ENCODE measurements at regions not wholly inside any gene's neighbourhood (a gene's known extent, or its start where the extent isn't known, plus 50 kb on each side); places are given as distances from the start of the nearest gene placed in this dataset.

- TF ChIP-seq CTCF (IDR thresholded peaks at IDR 0.05): no peak
- H3K27ac Mint-ChIP-seq: no peak overlapping the region
- DNase-seq (no peak), ATAC-seq (no peak)
- H3K27me3 Mint-ChIP-seq (ENCODE audit: low read depth in 2 of 2): no peaks in the 10 kb centered on the region
- no peak overlapping the region for H3K4me3 Mint-ChIP-seq
- Histone ChIP-seq H3K27ac (ENCODE audit: low read length) (no peak overlapping the region), H3K4me1 (ENCODE audit: control insufficient read depth, insufficient read depth, low read length) (no peaks in the 10 kb centered on the region), H3K9me3 (ENCODE audit: control insufficient read depth, insufficient read depth, low read length) (peaks cover 10% of the 10 kb centered on the region), H3K36me3 (ENCODE audit: control insufficient read depth, insufficient read depth, low read length) (no peaks in the 10 kb centered on the region), H3K4me3 (ENCODE audit: low read length) (no peak overlapping the region), H3K27me3 (ENCODE audit: control insufficient read depth, insufficient read depth, low read length) (no peaks in the 10 kb centered on the region)
- H3K9me3 Mint-ChIP-seq: peaks cover 3 to 12% of the 10 kb centered on the region in 2 donors
- H3K4me1 Mint-ChIP-seq: no peaks in the 10 kb centered on the region
- intact Hi-C loops (cut with micrococcal nuclease): no loop called here
- H3K36me3 Mint-ChIP-seq: no peaks in the 10 kb centered on the region
Measured at GRCh38 chr3:22507709-22508108, 695.4 kb upstream of the UBE2E2 start.

GRCh38 chr3:22523925-22524324, 679.2 kb upstream of the UBE2E2 start:
- H3K9me3 Mint-ChIP-seq: peaks cover 8 to 15% of the 10 kb centered on the region in 2 donors
- H3K27me3 Mint-ChIP-seq (ENCODE audit: low read depth in 2 of 2): no peaks in the 10 kb centered on the region
- no peaks in the 10 kb centered on the region for H3K4me1 Mint-ChIP-seq
- H3K9me3 ChIP-seq (ENCODE audit: control insufficient read depth, insufficient read depth, low read length): no peaks in the 10 kb centered on the region
- no peak for DNase-seq
- no peak overlapping the region for H3K27ac ChIP-seq (ENCODE audit: low read length)
- no peaks in the 10 kb centered on the region for H3K36me3 Mint-ChIP-seq
- no peak for TF ChIP-seq CTCF (IDR thresholded peaks at IDR 0.05)
- H3K4me3 ChIP-seq (ENCODE audit: low read length): no peak overlapping the region
- intact Hi-C loops (cut with micrococcal nuclease): no loop called here
- ATAC-seq: no peak
- no peak overlapping the region for H3K27ac Mint-ChIP-seq
- no peaks in the 10 kb centered on the region for H3K27me3 ChIP-seq (ENCODE audit: control insufficient read depth, insufficient read depth, low read length)
- H3K36me3 ChIP-seq (ENCODE audit: control insufficient read depth, insufficient read depth, low read length): no peaks in the 10 kb centered on the region
- WGBS (ENCODE audit: insufficient coverage): no CpG with 5 or more reads among the region's 3 CpGs
- H3K4me3 Mint-ChIP-seq: no peak overlapping the region
- H3K4me1 ChIP-seq (ENCODE audit: control insufficient read depth, insufficient read depth, low read length): no peaks in the 10 kb centered on the region

GRCh38 chr3:22526266-22526837, 676.8 kb upstream of the UBE2E2 start:
- no peak overlapping the region for H3K4me3 Mint-ChIP-seq
- no peak for DNase-seq
- no peak overlapping the region for H3K27ac ChIP-seq (ENCODE audit: low read length)
- no peak overlapping the region for H3K27ac Mint-ChIP-seq
- H3K4me1 ChIP-seq (ENCODE audit: control insufficient read depth, insufficient read depth, low read length): no peaks in the 10 kb centered on the region
- no peak for ATAC-seq
- no peaks in the 10 kb centered on the region for H3K27me3 Mint-ChIP-seq (ENCODE audit: low read depth in 2 of 2)
- no peaks in the 10 kb centered on the region for H3K27me3 ChIP-seq (ENCODE audit: control insufficient read depth, insufficient read depth, low read length)
- intact Hi-C loops (cut with micrococcal nuclease): no loop called here
- H3K4me1 Mint-ChIP-seq: no peaks in the 10 kb centered on the region
- no peaks in the 10 kb centered on the region for H3K36me3 ChIP-seq (ENCODE audit: control insufficient read depth, insufficient read depth, low read length)
- no peaks in the 10 kb centered on the region for H3K36me3 Mint-ChIP-seq
- TF ChIP-seq CTCF (IDR thresholded peaks at IDR 0.05): no peak
- no peaks in the 10 kb centered on the region for H3K9me3 ChIP-seq (ENCODE audit: control insufficient read depth, insufficient read depth, low read length)
- peaks cover 9 to 18% of the 10 kb centered on the region in 2 donors for H3K9me3 Mint-ChIP-seq
- no CpG with 5 or more reads among the region's 1 CpG for WGBS (ENCODE audit: insufficient coverage)
- no peak overlapping the region for H3K4me3 ChIP-seq (ENCODE audit: low read length)

DNA sequence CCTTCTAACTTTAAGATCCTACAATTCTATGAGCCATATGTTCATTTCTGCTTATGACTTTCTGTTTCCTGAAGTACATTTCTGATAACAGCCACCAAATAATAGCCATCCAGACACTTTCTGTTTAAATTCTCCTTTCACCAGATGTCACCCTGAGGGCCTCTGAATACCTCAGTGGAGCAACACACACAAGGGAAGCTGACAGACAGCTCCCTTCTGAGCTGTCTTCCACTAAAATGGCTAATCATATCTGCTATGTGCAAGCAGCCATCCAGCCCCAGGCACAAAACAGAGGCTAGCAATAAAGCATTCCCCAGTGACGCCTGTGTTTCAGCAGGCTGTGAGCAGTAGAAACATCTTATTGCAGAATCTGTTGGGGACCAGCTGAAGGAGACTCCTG, 666.6 kb upstream of the UBE2E2 start:
- no peaks in the 10 kb centered on the region for H3K9me3 ChIP-seq (ENCODE audit: control insufficient read depth, insufficient read depth, low read length)
- 60% methylated on average over 1 of the region's 1 CpG for WGBS (ENCODE audit: insufficient coverage)
- H3K4me3 ChIP-seq (ENCODE audit: low read length): no peak overlapping the region
- no peaks in the 10 kb centered on the region for H3K4me1 ChIP-seq (ENCODE audit: control insufficient read depth, insufficient read depth, low read length)
- H3K36me3 Mint-ChIP-seq: no peaks in the 10 kb centered on the region
- no peak overlapping the region for H3K27ac ChIP-seq (ENCODE audit: low read length)
- DNase-seq (no peak), ATAC-seq (no peak)
- no peak for TF ChIP-seq CTCF (IDR thresholded peaks at IDR 0.05)
- no peak overlapping the region for H3K4me3 Mint-ChIP-seq
- H3K36me3 ChIP-seq (ENCODE audit: control insufficient read depth, insufficient read depth, low read length): no peaks in the 10 kb centered on the region
- intact Hi-C loops (cut with micrococcal nuclease): no loop called here
- no peaks in the 10 kb centered on the region for H3K27me3 ChIP-seq (ENCODE audit: control insufficient read depth, insufficient read depth, low read length)
- no peaks in the 10 kb centered on the region for H3K4me1 Mint-ChIP-seq
- H3K27ac Mint-ChIP-seq: no peak overlapping the region
- H3K9me3 Mint-ChIP-seq: peaks cover 0 to 9% of the 10 kb centered on the region in 2 donors
- H3K27me3 Mint-ChIP-seq (ENCODE audit: low read depth in 2 of 2): no peaks in the 10 kb centered on the region
